Fibroblast of skin of scalp (primary cell): ENCODE measurements at regions not wholly inside any gene's neighbourhood (a gene's known extent, or its start where the extent isn't known, plus 50 kb on each side); places are given as distances from the start of the nearest gene placed in this dataset.

Source experiments
- DNase-seq: peaks from one replicate; pipeline ENCODE4 v3.0.0-alpha.2; 2013

DNA sequence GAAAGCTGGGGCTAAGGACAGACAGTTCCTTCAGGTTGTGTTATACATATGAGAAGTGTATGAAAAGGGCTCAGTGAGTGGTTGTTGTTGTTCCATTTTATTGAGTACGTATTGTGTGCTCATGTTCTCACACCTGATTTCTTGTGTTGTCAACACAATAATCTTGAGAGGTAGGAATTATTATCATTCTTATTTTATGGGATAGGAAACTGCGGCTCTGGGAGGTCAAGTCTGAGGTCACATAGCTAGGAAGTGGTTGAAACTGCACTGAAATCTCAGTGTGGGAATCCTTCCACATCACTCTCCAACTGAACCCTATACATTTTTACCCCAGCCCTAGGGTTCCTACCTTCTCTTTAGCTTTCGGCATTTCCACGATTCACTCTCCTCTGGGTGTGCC is 124.2 kb upstream of the CXCR4 start:
- no peak for DNase-seq

- DNase-seq = no peak
These were observed 121.2 kb upstream of the CXCR4 start for GRCh38 chr2:136239079-136239685.

GRCh38 chr2:136238286-136239078 is 120.5 kb upstream of the CXCR4 start:
- DNase-seq = no peak

DNA sequence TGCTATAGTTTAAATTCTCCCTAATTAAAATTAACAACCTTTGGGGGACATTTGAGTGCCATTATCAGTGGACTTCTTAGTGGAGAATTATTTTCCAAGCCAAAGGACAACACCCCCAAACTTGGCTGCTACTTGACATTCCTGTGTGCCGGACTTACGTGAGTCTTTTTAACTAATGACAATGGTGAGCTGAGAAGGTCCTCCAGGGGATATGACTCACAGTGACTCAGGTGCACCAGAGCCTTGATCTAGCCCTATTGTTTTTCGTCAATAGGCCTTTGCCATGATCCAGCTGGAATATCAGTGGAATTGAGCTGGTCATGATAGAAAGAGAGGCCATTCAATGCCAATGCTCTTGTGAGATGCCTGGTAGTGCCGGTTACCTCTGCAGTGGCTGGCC is 118.1 kb upstream of the CXCR4 start:
- peak; percentile 11 for DNase-seq

DNA sequence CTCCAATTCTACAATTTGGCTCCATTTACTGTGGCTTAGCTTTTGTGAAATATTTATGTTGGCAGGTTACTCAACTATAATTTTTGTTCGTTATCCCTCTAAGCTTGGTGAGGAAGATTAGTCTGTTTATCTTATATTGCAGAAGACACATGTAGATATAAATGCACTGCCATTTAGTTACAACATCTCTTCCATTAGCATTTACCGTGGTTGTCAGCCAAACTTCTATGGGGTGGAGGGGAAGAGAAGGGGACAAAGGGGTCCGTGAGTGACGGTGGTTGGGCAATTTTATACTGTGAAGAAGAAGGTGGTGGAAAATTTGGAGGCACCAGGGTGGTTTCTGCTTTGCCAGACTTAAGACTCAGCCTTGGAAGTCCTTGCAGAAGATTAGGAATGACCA is 117.6 kb upstream of the CXCR4 start:
- DNase-seq = no peak

- no peak for DNase-seq
These were observed 116.3 kb upstream of the CXCR4 start for GRCh38 chr2:136234261-136234660.

DNA sequence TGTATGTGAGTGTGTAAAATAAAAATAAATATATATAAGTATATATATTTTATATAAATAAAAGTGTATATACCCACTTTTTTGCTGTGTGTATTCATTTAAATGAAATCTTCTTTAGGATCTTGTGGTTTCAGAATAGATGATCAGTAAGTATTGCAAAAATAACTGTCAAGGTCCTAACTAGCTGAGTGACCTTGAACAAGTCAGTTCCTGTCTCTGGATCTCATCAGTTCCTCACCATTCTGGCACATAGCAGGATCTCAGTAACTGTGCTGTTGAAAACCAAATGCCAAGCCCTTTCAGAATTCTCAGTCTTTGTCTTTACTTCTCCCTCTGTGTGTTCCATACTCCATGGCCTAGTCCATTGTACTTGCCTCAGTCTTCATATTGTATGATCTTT is 115.3 kb upstream of the CXCR4 start:
- no peak for DNase-seq

GRCh38 chr2:136232456-136233172 is 114.7 kb upstream of the CXCR4 start:
- DNase-seq = no peak

GRCh38 chr2:136230464-136230863 is 112.5 kb upstream of the CXCR4 start:
- no peak for DNase-seq

DNA sequence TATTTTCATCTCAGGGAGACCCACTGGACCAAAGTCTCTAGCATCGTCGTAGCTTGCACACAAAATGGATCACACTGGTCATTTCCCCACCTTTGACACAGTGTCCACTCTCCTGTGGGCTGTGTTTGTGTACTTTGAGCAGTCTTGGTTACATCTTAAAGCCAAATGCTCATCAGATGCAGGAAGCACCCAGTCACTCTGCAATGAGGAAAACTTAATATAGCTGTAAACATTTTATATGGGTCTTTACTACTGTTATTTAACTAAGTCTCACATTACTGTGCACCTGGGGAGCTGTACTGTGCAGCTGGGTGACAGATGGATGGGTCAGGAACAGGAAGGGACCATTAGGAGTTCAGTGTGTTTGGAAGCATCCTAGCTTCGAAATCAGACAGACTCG is 109.0 kb upstream of the CXCR4 start:
- DNase-seq = no peak

GRCh38 chr2:136225950-136226835 is 108.2 kb upstream of the CXCR4 start:
- no peak for DNase-seq

GRCh38 chr2:136223274-136223673 is 105.3 kb upstream of the CXCR4 start:
- DNase-seq = no peak

DNA sequence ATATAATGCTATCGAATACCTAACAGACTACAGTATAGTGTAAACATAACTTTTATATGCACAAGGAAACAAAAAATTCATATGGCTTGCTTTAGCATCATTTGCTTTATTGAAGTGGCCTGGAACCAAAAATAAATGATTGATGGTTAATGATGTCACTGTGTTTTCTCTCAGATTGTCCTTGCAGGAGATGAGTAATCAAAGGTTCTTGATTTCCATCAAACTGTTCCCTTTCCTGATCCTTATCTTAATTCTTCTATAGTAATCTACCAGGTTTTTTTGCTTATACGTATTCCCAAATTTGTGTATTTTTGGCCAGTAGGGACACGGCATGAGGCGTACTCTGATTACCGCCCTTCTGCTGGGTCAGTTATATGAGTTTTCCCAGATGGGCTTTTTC is 104.9 kb upstream of the CXCR4 start:
- DNase-seq = no peak

GRCh38 chr2:136221026-136221425 is 103.1 kb upstream of the CXCR4 start:
- DNase-seq = no peak

DNA sequence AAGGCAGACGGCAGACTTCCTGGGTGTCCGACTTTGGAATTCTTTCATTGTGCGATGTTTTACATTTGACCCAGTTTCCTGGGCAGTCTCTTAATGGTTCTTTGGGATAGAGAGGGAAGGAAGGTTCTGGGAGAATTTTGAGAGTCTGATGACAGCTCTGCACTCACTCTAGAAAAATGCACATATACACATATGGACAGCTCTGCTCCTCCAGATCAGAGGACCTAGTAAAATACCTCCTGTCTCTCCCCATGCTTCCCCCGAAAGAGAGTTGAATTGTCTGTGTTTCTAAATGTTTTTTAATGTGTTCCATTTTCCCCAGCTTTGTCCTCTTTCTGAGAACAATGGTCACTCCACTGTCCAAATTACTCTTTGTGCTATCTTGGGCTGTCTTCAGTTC is 102.0 kb upstream of the CXCR4 start:
- no peak for DNase-seq

- no peak for DNase-seq
These were observed 101.4 kb upstream of the CXCR4 start for GRCh38 chr2:136219341-136219740.

DNA sequence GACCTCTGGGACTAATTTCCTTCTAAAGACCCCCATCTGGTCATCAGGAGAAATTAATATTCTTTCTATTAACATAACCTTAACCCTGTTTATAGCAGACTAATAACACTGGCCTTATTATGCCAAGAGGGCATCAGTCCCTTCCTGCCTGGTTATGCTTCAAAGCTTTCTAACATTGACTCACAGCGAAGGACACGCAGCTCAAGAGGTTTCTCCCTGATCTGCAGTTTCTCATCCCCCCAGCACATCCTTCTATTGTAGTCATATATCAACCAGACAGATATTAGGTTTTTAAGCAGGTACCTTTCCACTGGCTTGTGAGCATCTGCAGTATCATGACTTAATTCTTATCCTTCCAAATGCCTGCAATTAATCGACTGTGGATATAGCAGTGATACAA is 100.0 kb upstream of the CXCR4 start:
- no peak for DNase-seq

DNA sequence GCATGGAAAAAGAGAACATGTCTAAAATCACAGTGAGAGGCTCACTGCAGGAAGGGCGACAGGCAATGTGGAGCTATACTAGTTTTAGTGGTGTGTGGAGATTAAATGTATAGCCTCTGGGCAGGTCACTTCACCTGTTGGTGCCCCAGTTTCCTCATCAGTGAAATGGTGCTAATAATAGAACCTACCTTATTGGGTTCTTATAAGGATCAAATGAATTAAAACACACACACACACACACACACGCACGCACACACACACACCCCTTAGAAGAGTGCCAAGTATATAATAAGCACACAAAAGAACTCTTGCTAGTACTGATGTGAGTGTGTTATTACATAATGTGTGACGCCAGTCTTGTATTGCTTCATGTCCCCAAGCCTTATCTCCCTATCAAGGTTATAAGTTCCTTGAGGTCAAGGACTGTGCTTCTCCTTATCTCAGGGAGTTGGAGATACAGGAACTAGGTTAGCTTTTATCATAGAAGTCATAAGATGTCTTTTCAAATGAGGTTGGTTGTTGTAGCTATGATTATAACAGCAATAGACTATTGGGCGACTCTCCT is 98.0 kb upstream of the CXCR4 start:
- DNase-seq = no peak

DNA sequence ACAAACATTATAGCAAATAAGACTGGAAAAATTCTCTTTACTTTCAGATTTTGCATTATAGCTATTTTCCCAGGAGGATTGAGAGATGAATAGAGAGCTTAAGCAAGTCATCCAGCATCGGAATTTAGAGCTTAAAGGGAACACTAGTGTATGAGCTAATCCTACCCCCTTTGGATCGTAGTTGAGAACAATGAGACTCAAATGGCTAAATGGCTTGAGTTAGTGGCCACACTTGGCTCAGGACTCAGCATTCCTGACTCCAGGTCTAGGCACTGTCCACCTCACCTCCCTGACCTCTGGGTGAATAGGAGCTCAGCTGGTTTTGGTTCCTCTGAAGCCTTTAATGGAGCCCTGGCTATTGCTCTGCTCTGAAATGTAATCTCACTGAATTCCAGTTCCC is 97.5 kb upstream of the CXCR4 start:
- DNase-seq = no peak

GRCh38 chr2:136214307-136215200 is 96.6 kb upstream of the CXCR4 start:
- DNase-seq = no peak

DNA sequence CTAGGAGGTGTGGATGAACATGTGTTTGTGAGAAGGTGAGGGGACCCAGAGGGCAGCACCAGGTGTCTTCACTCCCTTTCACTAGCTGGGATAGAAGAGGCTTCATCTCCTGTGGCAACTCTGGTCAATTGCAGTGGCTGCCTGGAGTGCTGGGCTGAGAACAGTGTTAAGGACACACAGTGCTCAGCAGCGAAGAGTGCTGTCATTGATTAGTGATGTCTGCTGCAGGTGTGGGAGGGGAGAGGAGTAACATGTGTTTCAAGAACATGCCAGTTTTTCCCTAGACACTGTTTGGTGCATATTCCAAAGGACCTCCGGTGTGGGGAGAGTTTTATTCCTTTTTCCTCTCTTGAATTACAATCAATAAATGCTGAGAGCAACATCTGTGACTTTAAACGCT is 95.9 kb upstream of the CXCR4 start:
- no peak for DNase-seq
